GM23338 (cell line): ENCODE measurements at regions not wholly inside any gene's neighbourhood (a gene's known extent, or its start where the extent isn't known, plus 50 kb on each side); places are given as distances from the start of the nearest gene placed in this dataset.

Source experiments
- ATAC-seq: fragments of 200-7000 bp; cut with Tn5 transposase; 3 replicates; pipeline ENCODE4 v1.9.1; 2020
- DNase-seq: peaks from one replicate; pipeline ENCODE4 v3.0.0-alpha.2; 2015; ENCODE audit warnings: low spot score
- H2AFZ ChIP-seq: fragments of 200-600 bp; sonication (generic); 2 replicates; pipeline ENCODE4 v1.8.0; 2016; ENCODE audit warnings: antibody characterized with exemption, mild to moderate bottlenecking, moderate library complexity
- H3F3A ChIP-seq: fragments of 200-600 bp; sonication (generic); replicated peaks from 2 replicates; pipeline ENCODE4 v1.8.0; 2017; ENCODE audit warnings: antibody characterized with exemption, mixed run types, low read depth
- H3K27ac ChIP-seq: fragments of 200-600 bp; sonication (generic); 2 replicates; pipeline ENCODE4 v1.6.1; 2016; ENCODE audit warnings: low read depth
- H3K27me3 ChIP-seq: fragments of 200-600 bp; sonication (generic); 2 replicates; pipeline ENCODE4 v1.8.0; 2016; ENCODE audit warnings: mild to moderate bottlenecking, mixed run types, moderate library complexity; ENCODE audit not compliant: insufficient read depth
- H3K36me3 ChIP-seq: fragments of 200-600 bp; sonication (generic); 2 replicates; pipeline ENCODE4 v1.8.0; 2016; ENCODE audit warnings: mild to moderate bottlenecking; ENCODE audit not compliant: insufficient read depth
- H3K4me1 ChIP-seq: fragments of 200-600 bp; sonication (generic); 2 replicates; pipeline ENCODE4 v1.8.0; 2016; ENCODE audit warnings: mild to moderate bottlenecking, moderate library complexity; ENCODE audit not compliant: insufficient read depth
- H3K4me2 ChIP-seq: fragments of 200-600 bp; sonication (generic); 2 replicates; pipeline ENCODE4 v1.7.1; 2017; ENCODE audit warnings: mixed run types
- H3K4me3 ChIP-seq: fragments of 200-600 bp; sonication (generic); 2 replicates; pipeline ENCODE4 v1.6.1; 2016; ENCODE audit warnings: mixed run types
- H3K79me2 ChIP-seq: fragments of 200-600 bp; sonication (generic); replicated peaks from 2 replicates; pipeline ENCODE4 v1.8.0; 2017; ENCODE audit warnings: mild to moderate bottlenecking; ENCODE audit not compliant: insufficient read depth
- H3K9me2 ChIP-seq: fragments of 200-600 bp; sonication (generic); 2 replicates; pipeline ENCODE4 v1.8.0; 2017; ENCODE audit not compliant: insufficient read depth
- H4K20me1 ChIP-seq: fragments of 200-600 bp; sonication (generic); replicated peaks from 2 replicates; pipeline ENCODE4 v1.8.0; 2017; ENCODE audit warnings: mild to moderate bottlenecking; ENCODE audit not compliant: insufficient read depth
- H3K27ac Mint-ChIP-seq: 2 replicates; pipeline ENCODE4 v1.8.0; 2020; ENCODE audit warnings: inconsistent platforms, mild to moderate bottlenecking, moderate library complexity, mixed read lengths
- H3K27me3 Mint-ChIP-seq: 3 replicates; pipeline ENCODE4 v1.8.0; 2022; ENCODE audit warnings: low read depth, mild to moderate bottlenecking, moderate library complexity, mixed read lengths, inconsistent platforms; ENCODE audit not compliant: insufficient read depth, poor library complexity
- H3K36me3 Mint-ChIP-seq: 3 replicates; pipeline ENCODE4 v1.8.0; 2021; ENCODE audit warnings: low read depth, mild to moderate bottlenecking, inconsistent platforms, moderate library complexity, mixed read lengths
- H3K4me1 Mint-ChIP-seq: 3 replicates; pipeline ENCODE4 v1.8.0; 2020; ENCODE audit warnings: mild to moderate bottlenecking, inconsistent platforms, mixed read lengths
- H3K4me3 Mint-ChIP-seq: 3 replicates; pipeline ENCODE4 v1.8.0; 2021; ENCODE audit warnings: moderate library complexity, mild to moderate bottlenecking, inconsistent platforms, mixed read lengths
- H3K9me3 Mint-ChIP-seq: 3 replicates; pipeline ENCODE4 v1.8.0; 2020; ENCODE audit warnings: moderate library complexity, mild to moderate bottlenecking, inconsistent platforms, mixed read lengths
- CREB1 ChIP-seq: fragments of 250-450 bp; sonication (Bioruptor Pico); IDR thresholded peaks from 2 replicates; pipeline ENCODE4 v1.5.0; 2020; ENCODE audit warnings: low read depth, mild to moderate bottlenecking, moderate library complexity
- CTCF ChIP-seq, 2 experiments: fragments of 200-600 bp in 1 of 2; sonication (generic) in 1 of 2; conservative IDR thresholded peaks; 2 replicates each; pipeline versions ENCODE4 v1.5.1 to v1.6.1; 2016 to 2017; ENCODE audit warnings: antibody characterized with exemption in 2 of 2, low read depth in 2 of 2, mild to moderate bottlenecking in 2 of 2, moderate library complexity in 1 of 2
- ETS1 ChIP-seq: IDR thresholded peaks from 2 replicates; pipeline ENCODE4 v1.6.1; 2016; ENCODE audit warnings: antibody characterized with exemption
- EZH2 ChIP-seq: fragments of 200-600 bp; sonication (generic); IDR thresholded peaks from one replicate; pipeline ENCODE4 v1.8.0; 2017; ENCODE audit warnings: antibody characterized with exemption, mild to moderate bottlenecking, low read depth; ENCODE audit not compliant: unreplicated experiment
- EZH2phosphoT487 ChIP-seq: fragments of 200-600 bp; sonication (generic); IDR thresholded peaks from one replicate; pipeline ENCODE4 v1.8.1; 2018; ENCODE audit warnings: antibody characterized with exemption; ENCODE audit not compliant: unreplicated experiment
- JUNB ChIP-seq: IDR thresholded peaks from one replicate; pipeline ENCODE4 v1.6.1; 2016; ENCODE audit warnings: antibody characterized with exemption; ENCODE audit not compliant: unreplicated experiment
- NANOG ChIP-seq: IDR thresholded peaks from 2 replicates; pipeline ENCODE4 v1.6.1; 2016; ENCODE audit warnings: antibody characterized with exemption, borderline replicate concordance
- POLR2AphosphoS5 ChIP-seq: IDR thresholded peaks from 2 replicates; pipeline ENCODE4 v1.6.1; 2016; ENCODE audit warnings: antibody characterized with exemption, low read depth
- REST ChIP-seq: IDR thresholded peaks from one replicate; pipeline ENCODE4 v1.6.1; 2018; ENCODE audit warnings: antibody characterized with exemption; ENCODE audit not compliant: unreplicated experiment
- STAT1 ChIP-seq: IDR thresholded peaks from one replicate; pipeline ENCODE4 v1.6.1; 2016; ENCODE audit warnings: antibody characterized with exemption; ENCODE audit not compliant: unreplicated experiment
- ZNF114 ChIP-seq: fragments of 250-450 bp; sonication (Bioruptor Pico); IDR thresholded peaks from 2 replicates; pipeline ENCODE4 v1.5.0; 2020; ENCODE audit warnings: mild to moderate bottlenecking, moderate library complexity
- ZNF331 ChIP-seq: fragments of 250-450 bp; sonication (Bioruptor Pico); IDR thresholded peaks from 2 replicates; pipeline ENCODE4 v1.5.0; 2020; ENCODE audit warnings: low read depth, mild to moderate bottlenecking, moderate library complexity
- ZNF462 ChIP-seq: fragments of 250-450 bp; sonication (Bioruptor Pico); IDR thresholded peaks from 2 replicates; pipeline ENCODE4 v1.5.0; 2020; ENCODE audit warnings: mild to moderate bottlenecking, moderate library complexity

GRCh38 chr5:57700072-57700471, 217.5 kb upstream of the ACTBL2 start:
- DNase-seq (no peak), ATAC-seq (no peak)
- Histone ChIP-seq H3K36me3 (no peaks in the 10 kb centered on the region), H4K20me1 (no peaks in the 10 kb centered on the region), H3F3A (no peaks in the 10 kb centered on the region), H3K79me2 (no peaks in the 10 kb centered on the region), H3K4me2 (no peak overlapping the region), H3K27ac (no peak overlapping the region), H3K4me3 (no peak overlapping the region), H3K4me1 (peaks cover 5% of the 10 kb centered on the region; the same call in 1 of the 2 replicates), H3K9me2 (no peaks in the 10 kb centered on the region; the same call in 1 of the 2 replicates), H3K27me3 (no peaks in the 10 kb centered on the region), H2AFZ (no peak overlapping the region)
- TF ChIP-seq CTCF (conservative IDR thresholded peaks at IDR 0.05; ENCODE audit: low read depth in 2 of 2) (no peak), JUNB (no peak), ZNF114 (no peak), ZNF462 (CRISPR knock-in tag) (no peak), NANOG (no peak), ZNF331 (no peak), EZH2phosphoT487 (no peak), ETS1 (no peak), STAT1 (no peak), REST (no peak), EZH2 (no peak), CREB1 (CRISPR knock-in tag) (no peak), POLR2AphosphoS5 (no peak)
- peaks cover 14% of the 10 kb centered on the region for H3K4me1 Mint-ChIP-seq
- H3K4me3 Mint-ChIP-seq, result no peak overlapping the region
- H3K9me3 Mint-ChIP-seq, result no peaks in the 10 kb centered on the region; the same call in 2 of the 3 replicates
- H3K27ac Mint-ChIP-seq, result 0 out of 2 replicates have a peak overlapping the region, but pooled peaks have one; percentile 2
- no peaks in the 10 kb centered on the region for H3K36me3 Mint-ChIP-seq
- H3K27me3 Mint-ChIP-seq, result no peaks in the 10 kb centered on the region
